ENCODE measurements at regions not wholly inside any gene's neighbourhood (a gene's known extent, or its start where the extent isn't known, plus 50 kb on each side); places are given as distances from the start of the nearest gene placed in this dataset.

- H4K20me1 ChIP-seq (ENCODE audit: control insufficient read depth, insufficient read depth, low read depth, low read length) = no peaks in the 10 kb centered on the region
- no peaks in the 10 kb centered on the region for H3K79me2 ChIP-seq (ENCODE audit: control insufficient read depth, low read length)
- H3K27me3 ChIP-seq (ENCODE audit: control insufficient read depth, low read length) = no peaks in the 10 kb centered on the region
- no peak overlapping the region for H3K27ac ChIP-seq (ENCODE audit: low read depth, low read length)
- no peaks in the 10 kb centered on the region for H3K36me3 ChIP-seq (ENCODE audit: control insufficient read depth, low read length)
- no peaks in the 10 kb centered on the region for H3K9me3 ChIP-seq (ENCODE audit: control insufficient read depth, insufficient read depth, low read length)
- H3K4me1 ChIP-seq (ENCODE audit: control insufficient read depth, low read length) = no peaks in the 10 kb centered on the region
- no peaks in the 10 kb centered on the region for H3F3A ChIP-seq (ENCODE audit: control insufficient read depth, insufficient read depth)
- no peaks in the 10 kb centered on the region for H3K9me2 ChIP-seq (replicated peaks; ENCODE audit: control insufficient read depth, low read length)
- no peak overlapping the region for H3K4me3 ChIP-seq (ENCODE audit: low read length)
- TF ChIP-seq EZH2phosphoT487 (IDR thresholded peaks at IDR 0.05; ENCODE audit: borderline replicate concordance, low read length) = no peak
- no peak for TF ChIP-seq CTCF (IDR thresholded peaks at IDR 0.05; ENCODE audit: low read depth, low read length, poor library complexity, severe bottlenecking)
- no peak overlapping the region for H3K4me2 ChIP-seq (ENCODE audit: low read length)
Observed at GRCh38 chr22:47610764-47611163, 848.3 kb downstream of the TBC1D22A start.

GRCh38 chr22:47610281-47610680 lies 847.8 kb downstream of the TBC1D22A start:
- no peaks in the 10 kb centered on the region for H3K9me2 ChIP-seq (replicated peaks; ENCODE audit: control insufficient read depth, low read length)
- no peaks in the 10 kb centered on the region for H3K36me3 ChIP-seq (ENCODE audit: control insufficient read depth, low read length)
- H3K9me3 ChIP-seq (ENCODE audit: control insufficient read depth, insufficient read depth, low read length) = no peaks in the 10 kb centered on the region
- no peaks in the 10 kb centered on the region for H3K79me2 ChIP-seq (ENCODE audit: control insufficient read depth, low read length)
- H3K4me3 ChIP-seq (ENCODE audit: low read length) = no peak overlapping the region
- TF ChIP-seq EZH2phosphoT487 (IDR thresholded peaks at IDR 0.05; ENCODE audit: borderline replicate concordance, low read length) (no peak), CTCF (IDR thresholded peaks at IDR 0.05; ENCODE audit: low read depth, low read length, poor library complexity, severe bottlenecking) (no peak)
- no peak overlapping the region for H3K4me2 ChIP-seq (ENCODE audit: low read length)
- H3F3A ChIP-seq (ENCODE audit: control insufficient read depth, insufficient read depth) = no peaks in the 10 kb centered on the region
- no peak overlapping the region for H3K27ac ChIP-seq (ENCODE audit: low read depth, low read length)
- no peaks in the 10 kb centered on the region for H4K20me1 ChIP-seq (ENCODE audit: control insufficient read depth, insufficient read depth, low read depth, low read length)
- no peaks in the 10 kb centered on the region for H3K27me3 ChIP-seq (ENCODE audit: control insufficient read depth, low read length)
- no peaks in the 10 kb centered on the region for H3K4me1 ChIP-seq (ENCODE audit: control insufficient read depth, low read length)

- no peaks in the 10 kb centered on the region for H3F3A ChIP-seq (ENCODE audit: control insufficient read depth, insufficient read depth)
- H3K9me3 ChIP-seq (ENCODE audit: control insufficient read depth, insufficient read depth, low read length) = no peaks in the 10 kb centered on the region
- no peak overlapping the region for H3K4me3 ChIP-seq (ENCODE audit: low read length)
- H3K4me1 ChIP-seq (ENCODE audit: control insufficient read depth, low read length) = no peaks in the 10 kb centered on the region
- H4K20me1 ChIP-seq (ENCODE audit: control insufficient read depth, insufficient read depth, low read depth, low read length) = no peaks in the 10 kb centered on the region
- no peaks in the 10 kb centered on the region for H3K36me3 ChIP-seq (ENCODE audit: control insufficient read depth, low read length)
- no peak overlapping the region for H3K27ac ChIP-seq (ENCODE audit: low read depth, low read length)
- no peaks in the 10 kb centered on the region for H3K27me3 ChIP-seq (ENCODE audit: control insufficient read depth, low read length)
- TF ChIP-seq EZH2phosphoT487 (IDR thresholded peaks at IDR 0.05; ENCODE audit: borderline replicate concordance, low read length) = no peak
- TF ChIP-seq CTCF (IDR thresholded peaks at IDR 0.05; ENCODE audit: low read depth, low read length, poor library complexity, severe bottlenecking) = no peak
- no peaks in the 10 kb centered on the region for H3K9me2 ChIP-seq (replicated peaks; ENCODE audit: control insufficient read depth, low read length)
- H3K79me2 ChIP-seq (ENCODE audit: control insufficient read depth, low read length) = no peaks in the 10 kb centered on the region
- H3K4me2 ChIP-seq (ENCODE audit: low read length) = no peak overlapping the region
Observed at GRCh38 chr22:47609653-47610052, 847.2 kb downstream of the TBC1D22A start.

GRCh38 chr22:47608421-47608820 lies 846.0 kb downstream of the TBC1D22A start:
- TF ChIP-seq EZH2phosphoT487 (IDR thresholded peaks at IDR 0.05; ENCODE audit: borderline replicate concordance, low read length) (no peak), CTCF (IDR thresholded peaks at IDR 0.05; ENCODE audit: low read depth, low read length, poor library complexity, severe bottlenecking) (no peak)
- Histone ChIP-seq H3K79me2 (ENCODE audit: control insufficient read depth, low read length) (no peaks in the 10 kb centered on the region), H4K20me1 (ENCODE audit: control insufficient read depth, insufficient read depth, low read depth, low read length) (no peaks in the 10 kb centered on the region), H3K36me3 (ENCODE audit: control insufficient read depth, low read length) (no peaks in the 10 kb centered on the region), H3F3A (ENCODE audit: control insufficient read depth, insufficient read depth) (no peaks in the 10 kb centered on the region), H3K4me1 (ENCODE audit: control insufficient read depth, low read length) (no peaks in the 10 kb centered on the region), H3K4me2 (ENCODE audit: low read length) (no peak overlapping the region), H3K9me3 (ENCODE audit: control insufficient read depth, insufficient read depth, low read length) (no peaks in the 10 kb centered on the region), H3K27ac (ENCODE audit: low read depth, low read length) (no peak overlapping the region), H3K4me3 (ENCODE audit: low read length) (no peak overlapping the region), H3K9me2 (replicated peaks; ENCODE audit: control insufficient read depth, low read length) (no peaks in the 10 kb centered on the region), H3K27me3 (ENCODE audit: control insufficient read depth, low read length) (no peaks in the 10 kb centered on the region)
